Right lobe of liver (tissue), 6 donors: ENCODE measurements at regions not wholly inside any gene's neighbourhood (a gene's known extent, or its start where the extent isn't known, plus 50 kb on each side); places are given as distances from the start of the nearest gene placed in this dataset.

Source experiments
- ATAC-seq, 4 donors: fragments of 200-7000 bp; cut with Tn5 transposase; one replicate each; pipeline ENCODE4 v1.9.1; 2020; ENCODE audit warnings: mild to moderate bottlenecking in 4 of 4, moderate library complexity in 4 of 4
- DNase-seq, 3 donors: peaks; one replicate each; pipeline ENCODE4 v3.0.0-alpha.2; 2020
- H3K27ac ChIP-seq, 3 donors: fragments of 200-600 bp; one replicate each; pipeline ENCODE4 v1.8.0; 2022
- H3K27me3 ChIP-seq, 2 donors: fragments of 200-600 bp; one replicate each; pipeline ENCODE4 v1.8.0; 2022
- H3K36me3 ChIP-seq, 4 donors: fragments of 200-600 bp; sonication (generic) in 1 of 4; one replicate each; pipeline versions ENCODE4 v1.5.1 to v1.8.0; 2017 to 2022; ENCODE audit warnings: control low read depth in 1 of 4
- H3K4me1 ChIP-seq, 4 donors: fragments of 200-600 bp; sonication (generic) in 1 of 4; one replicate each; pipeline versions ENCODE4 v1.5.1 to v1.8.0; 2017 to 2022; ENCODE audit warnings: control low read depth in 1 of 4
- H3K4me3 ChIP-seq, 3 donors: fragments of 200-600 bp; one replicate each; pipeline ENCODE4 v1.8.0; 2022
- H3K9me3 ChIP-seq, 4 donors: fragments of 200-600 bp; sonication (generic) in 1 of 4; one replicate each; pipeline versions ENCODE4 v1.5.1 to v1.8.0; 2017 to 2022; ENCODE audit warnings: control low read depth in 1 of 4
- POLR2A ChIP-seq: fragments of 450-650 bp; IDR thresholded peaks from one replicate; pipeline ENCODE4 v1.6.1; 2017; ENCODE audit warnings: antibody characterized with exemption, mild to moderate bottlenecking
- WGBS: methylation state at CpG from one replicate; pipeline ENCODE4 v1.1.6; 2018; ENCODE audit warnings: low coverage, low lambda C conversion rate; ENCODE audit not compliant: insufficient coverage; ENCODE audit errors: missing lambda C conversion rate; 5-methylcytosine and 5-hydroxymethylcytosine counted together
- intact Hi-C, 2 donors: fragments of 100-400 bp; cut with DNase I; formaldehyde crosslinking; loops; one replicate each; pipeline versions ENCODE4 v1.11.2 to v1.14.1; 2022
- TF ChIP-seq, protein P1 (sequence below), 4 donors: fragments of 200-600 bp in 3 of 4; fragments of 450-650 bp in 1 of 4; IDR thresholded peaks; one replicate each; pipeline versions ENCODE4 v1.5.1 to v1.8.0; 2016 to 2022; ENCODE audit warnings: antibody characterized with exemption in 4 of 4, mild to moderate bottlenecking in 2 of 4
- donor health status: DM: no; HTN: yes; CAD: no.
- donor health status: DM: no; HTN: no; CAD: no.
- donor health status: DM: no; HTN: no; CAD: no.
- donor health status: DM: no; HTN: yes; CAD: no.
- donor health status: DM: no; HTN: yes; CAD: no.

DNA sequence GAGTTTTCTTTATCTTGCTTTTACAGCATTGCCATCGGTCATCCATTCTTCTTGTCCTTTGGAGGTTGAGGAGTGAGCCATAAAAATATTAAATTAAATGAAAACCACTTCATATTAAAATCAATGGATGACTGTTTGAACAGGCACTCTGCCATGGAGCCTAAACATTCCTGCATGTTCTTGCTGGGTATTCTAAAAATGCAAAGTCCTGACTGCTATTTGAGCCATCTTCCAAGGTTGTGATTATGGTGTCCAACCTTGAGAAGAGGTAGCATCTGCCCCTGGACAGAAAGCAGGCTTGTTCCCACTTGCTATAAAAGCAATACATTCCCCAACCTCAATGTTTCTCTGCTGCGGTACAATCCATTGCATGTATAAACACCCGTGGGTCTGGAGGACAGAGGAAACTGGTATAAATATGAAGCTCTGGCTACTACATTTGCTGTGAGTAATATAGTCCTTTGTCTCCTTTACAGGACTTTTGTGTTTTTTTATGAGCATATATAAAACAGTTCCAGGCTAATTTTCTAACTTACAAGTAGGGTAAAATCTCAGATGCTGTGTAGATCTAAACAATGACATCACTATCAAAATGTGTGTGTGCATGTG is 70.9 kb upstream of the FAT4 start:
- ATAC-seq, result no peak
- intact Hi-C loops, result no loop called here

DNA sequence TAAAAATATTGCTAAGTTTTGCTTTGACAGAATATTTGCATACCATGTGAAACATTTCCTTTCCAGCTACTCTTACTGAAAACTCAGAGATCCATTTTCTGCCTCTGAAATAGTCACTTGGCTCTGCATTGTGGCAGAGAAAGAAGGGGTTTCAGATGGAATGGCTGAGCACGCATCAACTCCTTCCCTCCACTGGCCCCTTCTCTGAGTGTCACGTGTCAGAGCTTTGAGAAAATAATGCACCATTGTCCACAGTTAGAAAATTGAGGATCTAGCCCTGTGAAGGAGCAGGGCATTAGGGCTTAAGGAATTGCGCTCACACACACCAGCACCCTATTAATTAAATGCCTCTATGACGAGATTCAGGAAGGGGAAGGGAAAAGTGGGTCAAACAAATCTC is 78.8 kb upstream of the FAT4 start:
- DNase-seq (no peak), ATAC-seq (no peak)
- H3K27ac ChIP-seq, result no peak overlapping the region
- WGBS, result 37% methylated on average over 4 of the region's 4 CpGs
- no peaks in the 10 kb centered on the region for H3K4me1 ChIP-seq
- no peaks in the 10 kb centered on the region for H3K27me3 ChIP-seq
- no peak overlapping the region for H3K4me3 ChIP-seq
- no peaks in the 10 kb centered on the region for H3K36me3 ChIP-seq
- TF ChIP-seq, protein P1, sequence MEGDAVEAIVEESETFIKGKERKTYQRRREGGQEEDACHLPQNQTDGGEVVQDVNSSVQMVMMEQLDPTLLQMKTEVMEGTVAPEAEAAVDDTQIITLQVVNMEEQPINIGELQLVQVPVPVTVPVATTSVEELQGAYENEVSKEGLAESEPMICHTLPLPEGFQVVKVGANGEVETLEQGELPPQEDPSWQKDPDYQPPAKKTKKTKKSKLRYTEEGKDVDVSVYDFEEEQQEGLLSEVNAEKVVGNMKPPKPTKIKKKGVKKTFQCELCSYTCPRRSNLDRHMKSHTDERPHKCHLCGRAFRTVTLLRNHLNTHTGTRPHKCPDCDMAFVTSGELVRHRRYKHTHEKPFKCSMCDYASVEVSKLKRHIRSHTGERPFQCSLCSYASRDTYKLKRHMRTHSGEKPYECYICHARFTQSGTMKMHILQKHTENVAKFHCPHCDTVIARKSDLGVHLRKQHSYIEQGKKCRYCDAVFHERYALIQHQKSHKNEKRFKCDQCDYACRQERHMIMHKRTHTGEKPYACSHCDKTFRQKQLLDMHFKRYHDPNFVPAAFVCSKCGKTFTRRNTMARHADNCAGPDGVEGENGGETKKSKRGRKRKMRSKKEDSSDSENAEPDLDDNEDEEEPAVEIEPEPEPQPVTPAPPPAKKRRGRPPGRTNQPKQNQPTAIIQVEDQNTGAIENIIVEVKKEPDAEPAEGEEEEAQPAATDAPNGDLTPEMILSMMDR (IDR thresholded peaks at IDR 0.05), result no peak
- TF ChIP-seq POLR2A, result no peak
- intact Hi-C loops, result no loop called here
- no peaks in the 10 kb centered on the region for H3K9me3 ChIP-seq

More for the DNA sequence above, 70.9 kb upstream of the FAT4 start:
- H3K27ac ChIP-seq, result no peak overlapping the region
- H3K4me3 ChIP-seq, result no peak overlapping the region
- H3K36me3 ChIP-seq, result no peaks in the 10 kb centered on the region
- DNase-seq, result no peak
- no peaks in the 10 kb centered on the region for H3K4me1 ChIP-seq
- no peaks in the 10 kb centered on the region for H3K9me3 ChIP-seq
- H3K27me3 ChIP-seq, result no peaks in the 10 kb centered on the region
- 48% methylated on average over 3 of the region's 3 CpGs for WGBS
- TF ChIP-seq, protein P1 (IDR thresholded peaks at IDR 0.05), result no peak
- no peak for TF ChIP-seq POLR2A

DNA sequence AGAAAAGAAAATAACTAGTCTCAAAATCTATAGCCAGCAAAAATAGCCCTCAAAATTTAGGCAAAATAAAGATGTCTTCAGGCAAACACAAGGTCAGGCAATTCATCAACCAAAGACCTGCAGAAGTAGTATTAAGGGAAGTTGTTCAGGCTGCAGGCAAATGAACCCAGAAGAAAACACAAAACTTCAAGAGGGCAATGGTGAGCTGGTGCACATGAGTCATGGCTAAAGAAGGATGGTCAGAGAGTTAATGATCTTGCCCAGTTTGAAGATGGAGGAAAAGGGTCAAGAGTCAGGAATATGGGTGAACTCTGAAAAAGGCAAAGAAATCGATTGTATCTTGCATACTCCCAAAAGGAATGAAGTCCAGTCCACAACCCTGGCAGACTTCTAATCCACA is 83.1 kb upstream of the FAT4 start:
- Histone ChIP-seq H3K9me3 (no peaks in the 10 kb centered on the region), H3K27ac (no peak overlapping the region), H3K4me3 (no peak overlapping the region), H3K36me3 (no peaks in the 10 kb centered on the region), H3K4me1 (no peaks in the 10 kb centered on the region), H3K27me3 (no peaks in the 10 kb centered on the region)
- 75% methylated on average over 1 of the region's 1 CpG for WGBS
- ATAC-seq (no peak), DNase-seq (no peak)
- intact Hi-C loops, result no loop called here
- TF ChIP-seq, protein P1 (IDR thresholded peaks at IDR 0.05), result no peak
- TF ChIP-seq POLR2A, result no peak

DNA sequence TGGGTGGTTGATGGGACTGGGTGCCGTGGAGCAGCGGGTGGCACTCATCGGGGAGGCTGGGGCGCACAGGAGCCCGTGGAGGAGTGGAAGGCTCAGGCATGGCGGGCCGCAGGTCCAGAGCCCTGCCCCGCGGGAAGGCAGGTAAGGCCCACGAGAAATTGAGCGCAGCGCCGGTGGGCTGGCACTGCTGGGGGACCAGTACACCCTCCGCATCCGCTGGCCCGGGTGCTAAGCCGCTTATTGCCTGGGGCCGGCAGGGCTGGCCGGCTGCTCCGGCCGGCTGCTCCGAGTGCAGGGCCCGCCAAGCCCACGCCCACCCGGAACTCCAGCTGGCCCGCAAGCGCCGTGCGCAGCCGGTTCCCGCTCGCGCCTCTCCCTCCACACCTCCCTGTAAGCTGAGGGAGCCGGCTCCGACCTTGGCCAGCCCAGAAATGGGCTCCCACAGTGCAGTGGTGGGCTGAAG is 85.1 kb upstream of the FAT4 start:
- Histone ChIP-seq H3K4me1 (no peaks in the 10 kb centered on the region), H3K4me3 (no peak overlapping the region), H3K9me3 (no peaks in the 10 kb centered on the region), H3K27me3 (no peaks in the 10 kb centered on the region), H3K36me3 (no peaks in the 10 kb centered on the region), H3K27ac (no peak overlapping the region)
- 100% methylated on average over 2 of the region's 35 CpGs for WGBS
- DNase-seq (peak in 1 of 3 donors; percentile 45), ATAC-seq (no peak)
- intact Hi-C loops, result no loop called here
- TF ChIP-seq POLR2A, result no peak
- TF ChIP-seq, protein P1 (IDR thresholded peaks at IDR 0.05), result no peak
